Activated CD8-positive, alpha-beta memory T cell treated with anti-CD3 and anti-CD28 coated beads for 36 hours (primary cell): ENCODE measurements at regions not wholly inside any gene's neighbourhood (a gene's known extent, or its start where the extent isn't known, plus 50 kb on each side); places are given as distances from the start of the nearest gene placed in this dataset.
"Not testable (repeated sequence)": the region's sequence is repeated elsewhere in the genome, so short reads cannot be mapped to it uniquely, and the experiment has no call there.

ENCODE experiments used
- CTCF ChIA-PET: fragments of 350-600 bp; sonication (Branson Sonifier 250); formaldehyde crosslinking; loops from one replicate; lab custom pipeline; 2021; ENCODE audit warnings: antibody characterized with exemption; lab: Charles Lee
- POLR2A ChIA-PET: fragments of 350-600 bp; sonication (Branson Sonifier 250); formaldehyde crosslinking; loops from one replicate; lab custom pipeline; 2021; ENCODE audit warnings: antibody characterized with exemption; lab: Charles Lee

- ChIA-PET CTCF (no interaction called here), POLR2A (no interaction called here)
Measured at GRCh38 chr6:80523531-80523997, 417.1 kb downstream of the BCKDHB start.

GRCh38 chr6:80523010-80523409 lies 416.5 kb downstream of the BCKDHB start:
- ChIA-PET POLR2A (no interaction called here), CTCF (no interaction called here)

- POLR2A ChIA-PET: no interaction called here
- CTCF ChIA-PET: no interaction called here
Measured at GRCh38 chr6:80522576-80522975, 416.1 kb downstream of the BCKDHB start.

GRCh38 chr6:80519811-80520594 lies 413.5 kb downstream of the BCKDHB start:
- ChIA-PET CTCF (no interaction called here), POLR2A (no interaction called here)

GRCh38 chr6:80517525-80517924 lies 411.1 kb downstream of the BCKDHB start:
- ChIA-PET CTCF (no interaction called here), POLR2A (no interaction called here)

- CTCF ChIA-PET, POLR2A ChIA-PET: not testable (repeated sequence)
Measured at GRCh38 chr6:80510521-80510920, 404.1 kb downstream of the BCKDHB start.

GRCh38 chr6:80508885-80509630 lies 402.6 kb downstream of the BCKDHB start:
- ChIA-PET CTCF (no interaction called here), POLR2A (no interaction called here)

GRCh38 chr6:80504882-80505281 lies 398.4 kb downstream of the BCKDHB start:
- ChIA-PET CTCF (no interaction called here), POLR2A (no interaction called here)

- ChIA-PET CTCF (no interaction called here), POLR2A (no interaction called here)
Measured at GRCh38 chr6:80503660-80504059, 397.2 kb downstream of the BCKDHB start.

GRCh38 chr6:80502871-80503270 lies 396.4 kb downstream of the BCKDHB start:
- ChIA-PET CTCF (no interaction called here), POLR2A (no interaction called here)

GRCh38 chr6:80501636-80502035 lies 395.2 kb downstream of the BCKDHB start:
- ChIA-PET CTCF (no interaction called here), POLR2A (no interaction called here)

- POLR2A ChIA-PET, CTCF ChIA-PET: not testable (repeated sequence)
Measured at GRCh38 chr6:80497696-80498486, 391.4 kb downstream of the BCKDHB start.

- CTCF ChIA-PET: no interaction called here
- POLR2A ChIA-PET: no interaction called here
Measured at GRCh38 chr6:80489911-80490635, 383.6 kb downstream of the BCKDHB start.

GRCh38 chr6:80488190-80488589 lies 381.7 kb downstream of the BCKDHB start:
- ChIA-PET CTCF (no interaction called here), POLR2A (no interaction called here)

- POLR2A ChIA-PET, CTCF ChIA-PET: not testable (repeated sequence)
Measured at GRCh38 chr6:80485494-80485893, 379.0 kb downstream of the BCKDHB start.

GRCh38 chr6:80482056-80482455 lies 375.6 kb downstream of the BCKDHB start:
- CTCF ChIA-PET: no interaction called here
- POLR2A ChIA-PET: no interaction called here

GRCh38 chr6:80480421-80481157 lies 374.1 kb downstream of the BCKDHB start:
- CTCF ChIA-PET: no interaction called here

GRCh38 chr6:80478030-80478429 lies 371.6 kb downstream of the BCKDHB start:
- POLR2A ChIA-PET: no interaction called here
- CTCF ChIA-PET: no interaction called here

More at GRCh38 chr6:80480421-80481157, 374.1 kb downstream of the BCKDHB start:
- POLR2A ChIA-PET: no interaction called here

- ChIA-PET CTCF (no interaction called here), POLR2A (no interaction called here)
Measured at GRCh38 chr6:80477591-80477990, 371.1 kb downstream of the BCKDHB start.
